ENCODE measurements at regions not wholly inside any gene's neighbourhood (a gene's known extent, or its start where the extent isn't known, plus 50 kb on each side); places are given as distances from the start of the nearest gene placed in this dataset.

- TF ChIP-seq NRF1 (IDR thresholded peaks at IDR 0.05; ENCODE audit: low read depth, low read length) (no peak), FOSL1 (IDR thresholded peaks at IDR 0.05; ENCODE audit: insufficient read depth, low read depth, low read length) (no peak), GABPA (IDR thresholded peaks at IDR 0.05; ENCODE audit: borderline replicate concordance, insufficient read depth, low read length) (no peak), RAD21 (IDR thresholded peaks at IDR 0.05 in 1 of 2, conservative IDR thresholded peaks at IDR 0.05 in 1 of 2; ENCODE audit: low read depth in 2 of 2, low read length in 2 of 2) (no peak), POLR2AphosphoS5 (IDR thresholded peaks at IDR 0.05; ENCODE audit: low read depth, low read length) (no peak), EP300 (IDR thresholded peaks at IDR 0.05; ENCODE audit: borderline replicate concordance in 1 of 2, low read depth in 2 of 2, low read length in 2 of 2) (no peak), BCL11A (IDR thresholded peaks at IDR 0.05; ENCODE audit: low read depth in 2 of 2, low read length in 2 of 2) (no peak), CEBPB (IDR thresholded peaks at IDR 0.05; ENCODE audit: low read depth, low read length) (no peak), ZNF274 (IDR thresholded peaks at IDR 0.05; ENCODE audit: borderline replicate concordance, extremely low read depth, low read length) (no peak), TAF1 (IDR thresholded peaks at IDR 0.05; ENCODE audit: low read depth, low read length) (0 out of 2 replicates have a peak, but pooled peaks have one; percentile 42), CBX5 (IDR thresholded peaks at IDR 0.05; ENCODE audit: low read depth, low read length) (no peak), KDM4A (IDR thresholded peaks at IDR 0.05; ENCODE audit: low read depth, low read length, severe bottlenecking) (peak; percentile 10), BACH1 (IDR thresholded peaks at IDR 0.05; ENCODE audit: low read length) (no peak), JUND (IDR thresholded peaks at IDR 0.05; ENCODE audit: low read length) (no peak), SP4 (IDR thresholded peaks at IDR 0.05; ENCODE audit: low read length) (no peak), EZH2 (IDR thresholded peaks at IDR 0.05; ENCODE audit: low read depth, low read length, severe bottlenecking) (no peak), SP1 (IDR thresholded peaks at IDR 0.05; ENCODE audit: low read depth, low read length) (no peak), RXRA (IDR thresholded peaks at IDR 0.05; ENCODE audit: insufficient read depth, low read depth, low read length) (no peak), EGR1 (IDR thresholded peaks at IDR 0.05; ENCODE audit: borderline replicate concordance, low read depth, low read length) (no peak), ASH2L (IDR thresholded peaks at IDR 0.05; ENCODE audit: low read length) (no peak), CREB1 (IDR thresholded peaks at IDR 0.05) (no peak), POLR2A (IDR thresholded peaks at IDR 0.05; ENCODE audit: control extremely low read depth in 1 of 2, low read depth in 2 of 2, low read length in 2 of 2) (no peak), TEAD4 (IDR thresholded peaks at IDR 0.05; ENCODE audit: low read depth, low read length) (no peak), CBX8 (IDR thresholded peaks at IDR 0.05; ENCODE audit: borderline replicate concordance, low read depth, low read length) (no peak), SIRT6 (IDR thresholded peaks at IDR 0.05; ENCODE audit: low read length) (no peak), POU5F1 (IDR thresholded peaks at IDR 0.05; ENCODE audit: low read depth, low read length) (no peak)
- TF ChIP-seq, protein P1, sequence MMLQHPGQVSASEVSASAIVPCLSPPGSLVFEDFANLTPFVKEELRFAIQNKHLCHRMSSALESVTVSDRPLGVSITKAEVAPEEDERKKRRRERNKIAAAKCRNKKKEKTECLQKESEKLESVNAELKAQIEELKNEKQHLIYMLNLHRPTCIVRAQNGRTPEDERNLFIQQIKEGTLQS (IDR thresholded peaks at IDR 0.05; ENCODE audit: insufficient read depth, low read depth, low read length), result no peak
These were observed 101.9 kb upstream of the SOD1 start (continued) for GRCh38 chr21:31557421-31558188.
